SK-N-SH treated with all-trans-retinoic acid at 6 μM for 48 hours (cell line): ENCODE measurements at regions not wholly inside any gene's neighbourhood (a gene's known extent, or its start where the extent isn't known, plus 50 kb on each side); places are given as distances from the start of the nearest gene placed in this dataset.

Experiments used
- ATAC-seq: fragments of 200-7000 bp; cut with Tn5 transposase; 3 replicates; pipeline ENCODE4 v1.9.1; 2020; ENCODE audit warnings: mild to moderate bottlenecking, moderate library complexity
- ARNTL ChIP-seq: fragments of 450-650 bp; formaldehyde crosslinking; IDR thresholded peaks from 2 replicates; pipeline ENCODE4 v1.5.0; 2020; ENCODE audit warnings: low read depth, mild to moderate bottlenecking, moderate library complexity, borderline replicate concordance
- BACH2 ChIP-seq: fragments of 250-450 bp; sonication (Bioruptor Pico); IDR thresholded peaks from 2 replicates; pipeline ENCODE4 v1.9.0; 2021; ENCODE audit warnings: mild to moderate bottlenecking, borderline replicate concordance
- CSRNP3 ChIP-seq: fragments of 250-450 bp; sonication (Bioruptor Pico); IDR thresholded peaks from 2 replicates; pipeline ENCODE4 v1.5.1; 2021; ENCODE audit warnings: mild to moderate bottlenecking, moderate library complexity
- ESRRG ChIP-seq: fragments of 250-450 bp; sonication (Bioruptor Pico); IDR thresholded peaks from 2 replicates; pipeline ENCODE4 v1.6.1; 2021; ENCODE audit warnings: mild to moderate bottlenecking
- GLIS3 ChIP-seq: fragments of 250-450 bp; sonication (Bioruptor Pico); IDR thresholded peaks from 2 replicates; pipeline ENCODE4 v1.5.0; 2020; ENCODE audit warnings: mild to moderate bottlenecking, moderate library complexity
- ISL1 ChIP-seq: fragments of 250-450 bp; sonication (Bioruptor Pico); IDR thresholded peaks from 2 replicates; pipeline ENCODE4 v2.1.2; 2022; ENCODE audit warnings: mild to moderate bottlenecking, moderate library complexity
- OSR1 ChIP-seq: fragments of 250-450 bp; sonication (Bioruptor Pico); IDR thresholded peaks from 2 replicates; pipeline ENCODE4 v1.8.0; 2022; ENCODE audit warnings: moderate library complexity, mild to moderate bottlenecking, inconsistent platforms
- PPARA ChIP-seq: fragments of 250-450 bp; sonication (Bioruptor Pico); IDR thresholded peaks from 2 replicates; pipeline ENCODE4 v1.5.0; 2020; ENCODE audit warnings: mild to moderate bottlenecking, borderline replicate concordance
- SNAI2 ChIP-seq: fragments of 250-450 bp; sonication (Bioruptor Pico); IDR thresholded peaks from 2 replicates; pipeline ENCODE4 v1.5.0; 2020; ENCODE audit warnings: mild to moderate bottlenecking, moderate library complexity
- TCF4 ChIP-seq: fragments of 250-450 bp; sonication (Bioruptor Pico); IDR thresholded peaks from 2 replicates; pipeline ENCODE4 v1.8.0; 2021; ENCODE audit warnings: mild to moderate bottlenecking, moderate library complexity, borderline replicate concordance
- TOX ChIP-seq: fragments of 250-450 bp; sonication (Bioruptor Pico); IDR thresholded peaks from 2 replicates; pipeline ENCODE4 v1.8.0; 2021; ENCODE audit warnings: mild to moderate bottlenecking, moderate library complexity, borderline replicate concordance
- ZC3H10 ChIP-seq: fragments of 250-450 bp; sonication (Bioruptor Pico); IDR thresholded peaks from 2 replicates; pipeline ENCODE4 v1.5.1; 2021; ENCODE audit warnings: mild to moderate bottlenecking, moderate library complexity
- ZFP30 ChIP-seq: fragments of 450-650 bp; formaldehyde crosslinking; IDR thresholded peaks from 2 replicates; pipeline ENCODE4 v1.5.0; 2022; ENCODE audit warnings: mild to moderate bottlenecking, moderate library complexity
- ZNF8 ChIP-seq: fragments of 450-650 bp; formaldehyde crosslinking; IDR thresholded peaks from 2 replicates; pipeline ENCODE4 v1.5.0; 2020; ENCODE audit warnings: mild to moderate bottlenecking, moderate library complexity
- TF ChIP-seq, protein P1 (sequence below): fragments of 250-450 bp; sonication (Bioruptor Pico); IDR thresholded peaks from 2 replicates; pipeline ENCODE4 v1.5.1; 2020; ENCODE audit warnings: low read depth, mild to moderate bottlenecking, moderate library complexity
- TF ChIP-seq, protein P2 (sequence below): fragments of 250-450 bp; sonication (Bioruptor Pico); IDR thresholded peaks from 2 replicates; pipeline ENCODE4 v1.5.0; 2020; ENCODE audit warnings: mild to moderate bottlenecking, moderate library complexity
- TF ChIP-seq, protein P3 (sequence below): fragments of 250-450 bp; sonication (Bioruptor Pico); IDR thresholded peaks from 2 replicates; pipeline ENCODE4 v1.8.0; 2020; ENCODE audit warnings: mild to moderate bottlenecking, moderate library complexity, borderline replicate concordance
- TF ChIP-seq, protein P4 (sequence below): fragments of 250-450 bp; sonication (Bioruptor Pico); IDR thresholded peaks from 2 replicates; pipeline ENCODE4 v1.8.0; 2021; ENCODE audit warnings: low read depth, mild to moderate bottlenecking, moderate library complexity, borderline replicate concordance

- no peak for TF ChIP-seq ZC3H10 (CRISPR knock-in tag)
- no peak for TF ChIP-seq SNAI2 (CRISPR knock-in tag)
- no peak for TF ChIP-seq ZFP30 (CRISPR knock-in tag)
- no peak for TF ChIP-seq ESRRG (CRISPR knock-in tag)
- no peak for TF ChIP-seq CSRNP3 (CRISPR knock-in tag)
- TF ChIP-seq, protein P1, sequence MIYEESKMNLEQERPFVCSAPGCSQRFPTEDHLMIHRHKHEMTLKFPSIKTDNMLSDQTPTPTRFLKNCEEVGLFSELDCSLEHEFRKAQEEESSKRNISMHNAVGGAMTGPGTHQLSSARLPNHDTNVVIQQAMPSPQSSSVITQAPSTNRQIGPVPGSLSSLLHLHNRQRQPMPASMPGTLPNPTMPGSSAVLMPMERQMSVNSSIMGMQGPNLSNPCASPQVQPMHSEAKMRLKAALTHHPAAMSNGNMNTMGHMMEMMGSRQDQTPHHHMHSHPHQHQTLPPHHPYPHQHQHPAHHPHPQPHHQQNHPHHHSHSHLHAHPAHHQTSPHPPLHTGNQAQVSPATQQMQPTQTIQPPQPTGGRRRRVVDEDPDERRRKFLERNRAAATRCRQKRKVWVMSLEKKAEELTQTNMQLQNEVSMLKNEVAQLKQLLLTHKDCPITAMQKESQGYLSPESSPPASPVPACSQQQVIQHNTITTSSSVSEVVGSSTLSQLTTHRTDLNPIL (CRISPR knock-in tag), result no peak
- TF ChIP-seq, protein P2, sequence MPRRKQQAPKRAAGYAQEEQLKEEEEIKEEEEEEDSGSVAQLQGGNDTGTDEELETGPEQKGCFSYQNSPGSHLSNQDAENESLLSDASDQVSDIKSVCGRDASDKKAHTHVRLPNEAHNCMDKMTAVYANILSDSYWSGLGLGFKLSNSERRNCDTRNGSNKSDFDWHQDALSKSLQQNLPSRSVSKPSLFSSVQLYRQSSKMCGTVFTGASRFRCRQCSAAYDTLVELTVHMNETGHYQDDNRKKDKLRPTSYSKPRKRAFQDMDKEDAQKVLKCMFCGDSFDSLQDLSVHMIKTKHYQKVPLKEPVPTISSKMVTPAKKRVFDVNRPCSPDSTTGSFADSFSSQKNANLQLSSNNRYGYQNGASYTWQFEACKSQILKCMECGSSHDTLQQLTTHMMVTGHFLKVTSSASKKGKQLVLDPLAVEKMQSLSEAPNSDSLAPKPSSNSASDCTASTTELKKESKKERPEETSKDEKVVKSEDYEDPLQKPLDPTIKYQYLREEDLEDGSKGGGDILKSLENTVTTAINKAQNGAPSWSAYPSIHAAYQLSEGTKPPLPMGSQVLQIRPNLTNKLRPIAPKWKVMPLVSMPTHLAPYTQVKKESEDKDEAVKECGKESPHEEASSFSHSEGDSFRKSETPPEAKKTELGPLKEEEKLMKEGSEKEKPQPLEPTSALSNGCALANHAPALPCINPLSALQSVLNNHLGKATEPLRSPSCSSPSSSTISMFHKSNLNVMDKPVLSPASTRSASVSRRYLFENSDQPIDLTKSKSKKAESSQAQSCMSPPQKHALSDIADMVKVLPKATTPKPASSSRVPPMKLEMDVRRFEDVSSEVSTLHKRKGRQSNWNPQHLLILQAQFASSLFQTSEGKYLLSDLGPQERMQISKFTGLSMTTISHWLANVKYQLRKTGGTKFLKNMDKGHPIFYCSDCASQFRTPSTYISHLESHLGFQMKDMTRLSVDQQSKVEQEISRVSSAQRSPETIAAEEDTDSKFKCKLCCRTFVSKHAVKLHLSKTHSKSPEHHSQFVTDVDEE (CRISPR knock-in tag), result no peak
- ATAC-seq, result no peak
These were observed 346.5 kb downstream of the GPAM start for GRCh38 chr10:111837086-111837485.

- TF ChIP-seq GLIS3 (CRISPR knock-in tag) (no peak), OSR1 (CRISPR knock-in tag) (no peak), SNAI2 (CRISPR knock-in tag) (no peak), ISL1 (no peak), ESRRG (CRISPR knock-in tag) (no peak), TCF4 (CRISPR knock-in tag) (no peak), ZNF8 (no peak), ARNTL (CRISPR knock-in tag) (no peak), PPARA (CRISPR knock-in tag) (no peak), CSRNP3 (CRISPR knock-in tag) (no peak), BACH2 (no peak), TOX (CRISPR knock-in tag) (no peak)
- TF ChIP-seq, protein P3, sequence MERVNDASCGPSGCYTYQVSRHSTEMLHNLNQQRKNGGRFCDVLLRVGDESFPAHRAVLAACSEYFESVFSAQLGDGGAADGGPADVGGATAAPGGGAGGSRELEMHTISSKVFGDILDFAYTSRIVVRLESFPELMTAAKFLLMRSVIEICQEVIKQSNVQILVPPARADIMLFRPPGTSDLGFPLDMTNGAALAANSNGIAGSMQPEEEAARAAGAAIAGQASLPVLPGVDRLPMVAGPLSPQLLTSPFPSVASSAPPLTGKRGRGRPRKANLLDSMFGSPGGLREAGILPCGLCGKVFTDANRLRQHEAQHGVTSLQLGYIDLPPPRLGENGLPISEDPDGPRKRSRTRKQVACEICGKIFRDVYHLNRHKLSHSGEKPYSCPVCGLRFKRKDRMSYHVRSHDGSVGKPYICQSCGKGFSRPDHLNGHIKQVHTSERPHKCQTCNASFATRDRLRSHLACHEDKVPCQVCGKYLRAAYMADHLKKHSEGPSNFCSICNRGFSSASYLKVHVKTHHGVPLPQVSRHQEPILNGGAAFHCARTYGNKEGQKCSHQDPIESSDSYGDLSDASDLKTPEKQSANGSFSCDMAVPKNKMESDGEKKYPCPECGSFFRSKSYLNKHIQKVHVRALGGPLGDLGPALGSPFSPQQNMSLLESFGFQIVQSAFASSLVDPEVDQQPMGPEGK (CRISPR knock-in tag), result no peak
- TF ChIP-seq, protein P2 (CRISPR knock-in tag), result no peak
- TF ChIP-seq, protein P4, sequence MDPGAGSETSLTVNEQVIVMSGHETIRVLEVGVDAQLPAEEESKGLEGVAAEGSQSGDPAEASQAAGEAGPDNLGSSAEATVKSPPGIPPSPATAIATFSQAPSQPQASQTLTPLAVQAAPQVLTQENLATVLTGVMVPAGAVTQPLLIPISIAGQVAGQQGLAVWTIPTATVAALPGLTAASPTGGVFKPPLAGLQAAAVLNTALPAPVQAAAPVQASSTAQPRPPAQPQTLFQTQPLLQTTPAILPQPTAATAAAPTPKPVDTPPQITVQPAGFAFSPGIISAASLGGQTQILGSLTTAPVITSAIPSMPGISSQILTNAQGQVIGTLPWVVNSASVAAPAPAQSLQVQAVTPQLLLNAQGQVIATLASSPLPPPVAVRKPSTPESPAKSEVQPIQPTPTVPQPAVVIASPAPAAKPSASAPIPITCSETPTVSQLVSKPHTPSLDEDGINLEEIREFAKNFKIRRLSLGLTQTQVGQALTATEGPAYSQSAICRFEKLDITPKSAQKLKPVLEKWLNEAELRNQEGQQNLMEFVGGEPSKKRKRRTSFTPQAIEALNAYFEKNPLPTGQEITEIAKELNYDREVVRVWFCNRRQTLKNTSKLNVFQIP (CRISPR knock-in tag), result no peak
- TF ChIP-seq, protein P1 (CRISPR knock-in tag), result no peak
These were observed 345.6 kb downstream of the GPAM start for GRCh38 chr10:111837985-111838384.

More at GRCh38 chr10:111837985-111838384, 345.6 kb downstream of the GPAM start:
- ATAC-seq, result no peak
